C4-2B (cell line): ENCODE measurements at regions not wholly inside any gene's neighbourhood (a gene's known extent, or its start where the extent isn't known, plus 50 kb on each side); places are given as distances from the start of the nearest gene placed in this dataset.
"Not testable (repeated sequence)": the region's sequence is repeated elsewhere in the genome, so short reads cannot be mapped to it uniquely, and the experiment has no call there.

Experiments used
- H3K27ac ChIP-seq: fragments of 450-650 bp; 2 replicates; pipeline ENCODE4 v1.5.1; 2017
- ZFX ChIP-seq: fragments of 450-650 bp; IDR thresholded peaks from 2 replicates; pipeline ENCODE4 v1.6.1; 2017
- TF ChIP-seq, protein P1 (sequence below): fragments of 450-650 bp; conservative IDR thresholded peaks from 2 replicates; pipeline ENCODE4 v1.5.1; 2017; ENCODE audit warnings: mild to moderate bottlenecking

DNA sequence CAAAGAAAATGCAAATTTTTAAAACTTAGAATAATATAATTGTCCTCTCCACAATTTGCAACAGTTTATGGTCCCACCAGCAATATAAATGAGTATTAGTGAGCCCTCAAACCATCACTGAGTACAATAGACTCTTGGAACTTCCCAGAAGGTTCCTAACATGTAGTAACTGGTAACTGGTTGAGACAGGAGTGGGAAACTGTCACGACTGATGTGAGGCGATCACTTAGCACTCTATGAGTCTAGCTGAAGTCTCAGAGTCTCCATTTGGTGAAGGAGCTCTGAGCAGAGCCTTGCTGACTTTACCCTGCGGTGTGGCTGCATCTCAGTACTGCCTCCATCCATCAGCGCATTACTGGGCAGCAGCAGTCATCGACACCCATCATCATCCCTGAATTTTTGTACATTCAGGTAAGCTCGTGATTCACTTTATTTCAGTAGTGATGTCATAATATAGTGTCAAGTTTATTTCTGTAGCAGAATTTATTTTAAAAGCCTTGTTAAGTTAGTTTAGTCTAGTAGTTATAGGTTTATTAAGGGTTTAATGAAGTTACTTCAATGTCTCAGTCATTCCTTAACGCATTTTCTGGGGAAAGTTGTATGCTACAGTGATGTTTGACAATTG, 76.6 kb upstream of the ABCA1 start:
- H3K27ac ChIP-seq, result no peak overlapping the region
- TF ChIP-seq ZFX, result no peak
- TF ChIP-seq, protein P1, sequence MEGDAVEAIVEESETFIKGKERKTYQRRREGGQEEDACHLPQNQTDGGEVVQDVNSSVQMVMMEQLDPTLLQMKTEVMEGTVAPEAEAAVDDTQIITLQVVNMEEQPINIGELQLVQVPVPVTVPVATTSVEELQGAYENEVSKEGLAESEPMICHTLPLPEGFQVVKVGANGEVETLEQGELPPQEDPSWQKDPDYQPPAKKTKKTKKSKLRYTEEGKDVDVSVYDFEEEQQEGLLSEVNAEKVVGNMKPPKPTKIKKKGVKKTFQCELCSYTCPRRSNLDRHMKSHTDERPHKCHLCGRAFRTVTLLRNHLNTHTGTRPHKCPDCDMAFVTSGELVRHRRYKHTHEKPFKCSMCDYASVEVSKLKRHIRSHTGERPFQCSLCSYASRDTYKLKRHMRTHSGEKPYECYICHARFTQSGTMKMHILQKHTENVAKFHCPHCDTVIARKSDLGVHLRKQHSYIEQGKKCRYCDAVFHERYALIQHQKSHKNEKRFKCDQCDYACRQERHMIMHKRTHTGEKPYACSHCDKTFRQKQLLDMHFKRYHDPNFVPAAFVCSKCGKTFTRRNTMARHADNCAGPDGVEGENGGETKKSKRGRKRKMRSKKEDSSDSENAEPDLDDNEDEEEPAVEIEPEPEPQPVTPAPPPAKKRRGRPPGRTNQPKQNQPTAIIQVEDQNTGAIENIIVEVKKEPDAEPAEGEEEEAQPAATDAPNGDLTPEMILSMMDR, result no peak

DNA sequence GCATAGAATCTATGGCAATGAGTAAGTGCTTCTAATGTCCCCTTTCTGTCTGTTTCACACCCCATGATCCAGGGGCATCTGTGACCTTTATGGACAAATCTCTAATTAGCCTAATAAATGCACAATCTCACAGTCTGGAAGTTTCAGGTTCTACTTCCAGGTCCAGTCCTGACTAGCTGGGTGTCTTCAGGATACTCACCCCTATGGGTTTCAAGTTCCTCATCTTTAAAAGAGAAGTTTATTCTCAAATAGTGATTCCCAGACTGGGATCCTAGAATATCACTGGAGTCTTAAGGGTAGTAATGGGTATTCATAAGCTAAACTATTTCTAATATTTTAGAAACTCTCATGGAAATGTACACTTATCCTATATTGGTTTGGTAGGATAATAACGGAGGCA, 77.2 kb upstream of the ABCA1 start:
- TF ChIP-seq ZFX, result no peak
- TF ChIP-seq, protein P1, result no peak
- no peak overlapping the region for H3K27ac ChIP-seq

DNA sequence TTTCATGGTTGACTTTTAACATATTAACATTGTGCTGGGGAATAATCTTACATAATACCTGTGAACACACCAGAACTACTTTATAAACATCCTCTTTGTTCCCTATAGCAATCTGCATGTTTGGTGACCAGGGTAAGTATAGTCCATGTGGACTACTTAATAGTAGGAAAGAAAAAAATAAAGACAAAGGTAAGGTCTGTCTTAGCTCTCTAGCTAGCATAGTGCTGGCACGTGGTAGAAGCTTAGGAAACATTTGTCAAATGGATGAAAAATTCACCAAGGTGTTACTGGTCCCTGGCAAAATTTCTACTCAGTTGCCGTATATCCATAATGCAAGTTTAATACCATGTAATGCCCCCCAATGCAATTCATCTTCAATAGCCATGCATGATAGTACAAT, 78.6 kb upstream of the ABCA1 start:
- TF ChIP-seq ZFX, result no peak
- TF ChIP-seq, protein P1, result no peak
- H3K27ac ChIP-seq, result no peak overlapping the region

DNA sequence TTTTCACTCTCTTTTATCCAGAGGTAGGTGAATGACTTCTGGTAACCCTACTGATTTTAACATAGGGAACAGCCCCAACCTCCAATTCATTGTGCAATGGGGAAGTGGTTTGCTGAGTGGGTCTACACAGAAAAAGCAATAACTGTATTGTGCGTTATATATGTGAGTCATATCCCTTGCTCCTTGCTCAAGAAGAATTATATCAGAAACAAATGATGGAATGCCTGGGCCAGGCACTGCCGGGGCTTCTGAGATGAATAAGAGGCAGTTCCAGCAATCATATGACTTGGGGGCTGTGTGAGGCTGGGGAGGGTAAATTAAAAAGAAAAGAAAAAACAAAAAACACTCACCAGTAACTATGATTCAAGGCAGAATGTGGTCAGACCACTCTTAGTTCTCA, 79.2 kb upstream of the ABCA1 start:
- TF ChIP-seq ZFX, result no peak
- TF ChIP-seq, protein P1, result no peak
- H3K27ac ChIP-seq, result no peak overlapping the region

DNA sequence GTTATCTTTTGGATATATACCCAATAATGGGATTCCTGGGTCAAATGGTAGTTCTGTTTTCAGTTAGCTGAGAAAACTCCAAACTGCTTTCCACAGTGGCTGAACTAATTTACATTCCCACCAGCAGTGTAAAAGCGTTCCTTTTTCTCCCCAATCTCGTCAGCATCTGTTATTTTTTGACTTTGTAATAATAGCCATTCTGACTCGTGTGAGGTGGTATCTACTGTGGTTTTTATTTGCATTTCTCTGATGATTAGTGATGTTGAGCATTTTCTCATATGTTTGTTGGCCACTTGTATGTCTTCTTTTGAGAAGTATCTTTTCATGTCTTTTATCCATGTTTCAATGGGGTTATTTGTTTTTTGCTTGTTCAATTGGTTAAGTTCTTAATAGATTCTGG, 82.1 kb upstream of the ABCA1 start:
- H3K27ac ChIP-seq, result not testable (repeated sequence)

DNA sequence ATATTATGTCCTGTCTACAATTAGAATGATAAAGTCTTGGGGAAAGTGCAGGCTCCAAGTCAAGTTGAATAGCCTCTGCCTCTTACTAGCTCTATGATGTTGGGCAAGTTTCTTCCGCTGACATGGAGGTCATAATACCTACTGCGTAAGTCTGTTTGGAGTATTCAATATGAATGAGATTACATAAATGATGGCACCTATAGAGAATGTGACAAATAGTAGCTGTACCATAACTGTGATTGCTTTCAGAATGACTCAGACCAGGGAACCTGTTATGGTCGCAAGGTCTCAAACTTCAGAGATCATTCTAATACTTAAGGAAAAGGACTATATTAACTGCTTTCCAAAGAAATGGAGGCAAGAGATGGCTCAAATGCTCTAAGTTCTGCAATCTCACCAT, 94.0 kb upstream of the ABCA1 start:
- no peak overlapping the region for H3K27ac ChIP-seq
- TF ChIP-seq ZFX, result no peak
- TF ChIP-seq, protein P1, result no peak

DNA sequence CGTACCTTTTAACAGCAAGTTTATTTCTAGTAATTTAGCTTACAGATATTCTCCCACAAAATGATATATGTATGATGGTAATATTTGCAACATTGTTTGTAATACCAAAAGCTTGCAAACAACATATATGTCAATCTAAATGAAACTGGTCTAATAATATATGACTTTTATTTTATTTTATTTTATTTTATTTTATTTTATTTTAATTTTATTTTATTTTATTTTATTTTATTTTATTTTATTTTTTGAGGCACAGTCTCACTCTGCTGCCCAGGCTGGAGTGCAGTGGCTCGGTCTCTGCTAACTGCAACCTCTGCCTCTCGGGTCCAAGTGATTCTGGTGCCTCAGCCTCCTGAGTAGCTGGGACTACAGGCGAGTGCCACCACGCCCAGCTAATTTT, 94.6 kb upstream of the ABCA1 start:
- not testable (repeated sequence) for H3K27ac ChIP-seq

DNA sequence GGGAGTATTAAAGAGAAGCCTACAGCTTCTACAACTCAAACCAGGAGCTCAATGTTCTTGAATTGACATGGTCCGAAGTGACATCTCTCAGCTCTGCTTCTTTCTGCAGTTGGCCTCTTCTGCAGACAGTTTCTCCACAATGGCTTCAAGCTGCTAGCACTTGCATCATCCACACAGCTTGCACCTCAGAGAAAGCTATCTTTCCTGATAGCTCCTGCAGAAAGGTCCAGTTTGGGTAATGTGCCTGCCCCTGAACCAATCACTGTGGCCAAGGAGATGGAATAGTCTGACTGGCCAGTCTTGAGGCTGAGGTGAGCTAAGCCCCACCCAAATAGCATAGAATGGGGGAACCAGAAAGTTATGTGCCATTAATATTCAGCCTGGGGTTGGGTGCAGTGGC, 95.8 kb upstream of the ABCA1 start:
- no peak overlapping the region for H3K27ac ChIP-seq
- TF ChIP-seq, protein P1, result no peak
- no peak for TF ChIP-seq ZFX

DNA sequence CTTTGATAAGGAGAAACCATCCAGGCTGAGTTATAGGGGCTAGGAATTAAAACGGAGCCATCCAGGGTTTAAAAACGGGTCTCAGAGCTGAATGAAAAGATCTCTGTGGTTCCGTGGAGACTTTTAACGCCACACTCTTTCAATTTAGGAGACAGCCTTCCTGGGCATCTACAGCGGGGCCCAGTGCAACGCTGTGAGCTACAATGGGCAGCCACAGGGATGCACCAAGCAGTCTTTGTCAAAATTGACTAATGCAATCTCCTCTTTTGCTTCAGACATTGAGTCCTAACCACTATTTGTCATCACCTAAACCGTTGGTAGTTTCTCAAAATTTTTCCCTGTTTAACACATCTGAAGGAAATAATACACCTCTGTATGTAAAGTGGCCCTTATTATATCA, 96.6 kb upstream of the ABCA1 start:
- H3K27ac ChIP-seq, result no peak overlapping the region
- TF ChIP-seq, protein P1, result no peak
- TF ChIP-seq ZFX, result no peak
